ENCODE measurements at regions not wholly inside any gene's neighbourhood (a gene's known extent, or its start where the extent isn't known, plus 50 kb on each side); places are given as distances from the start of the nearest gene placed in this dataset.
A peak's percentile ranks its signal among the peaks of the same experiment; 100 is the strongest.

GRCh38 chr17:17417718-17418181, 59.0 kb upstream of the MED9 start:
- no peak for DNase-seq (ENCODE audit: low spot score)

GRCh38 chr17:17419166-17419565, 57.6 kb upstream of the MED9 start:
- DNase-seq (ENCODE audit: low spot score), result no peak

- no peak for DNase-seq (ENCODE audit: low spot score)
Measured at GRCh38 chr17:17419631-17420030, 57.2 kb upstream of the MED9 start.

- no peak for DNase-seq (ENCODE audit: low spot score)
Measured at GRCh38 chr17:17420082-17420481, 56.7 kb upstream of the MED9 start.

GRCh38 chr17:17420561-17421269, 56.1 kb upstream of the MED9 start:
- DNase-seq (ENCODE audit: low spot score), result peak; percentile 93

GRCh38 chr17:17421346-17422216, 55.2 kb upstream of the MED9 start:
- no peak for DNase-seq (ENCODE audit: low spot score)

- no peak for DNase-seq (ENCODE audit: low spot score)
Measured at GRCh38 chr17:17422217-17422610, 54.6 kb upstream of the MED9 start.

- DNase-seq (ENCODE audit: low spot score), result no peak
Measured at GRCh38 chr17:17422641-17423040, 54.2 kb upstream of the MED9 start.

GRCh38 chr17:17423656-17424055, 53.1 kb upstream of the MED9 start:
- no peak for DNase-seq (ENCODE audit: low spot score)

- DNase-seq (ENCODE audit: low spot score), result no peak
Measured at GRCh38 chr17:17424552-17424951, 52.2 kb upstream of the MED9 start.

GRCh38 chr17:17425005-17425404, 51.8 kb upstream of the MED9 start:
- no peak for DNase-seq (ENCODE audit: low spot score)

- DNase-seq (ENCODE audit: low spot score), result no peak
Measured at GRCh38 chr17:17425591-17425990, 51.2 kb upstream of the MED9 start.

GRCh38 chr17:17426184-17426583, 50.6 kb upstream of the MED9 start:
- no peak for DNase-seq (ENCODE audit: low spot score)
